IPS-20b (cell line): ENCODE measurements at regions not wholly inside any gene's neighbourhood (a gene's known extent, or its start where the extent isn't known, plus 50 kb on each side); places are given as distances from the start of the nearest gene placed in this dataset.

Experiments
- H3K27ac ChIP-seq: one replicate; pipeline ENCODE4 v1.5.1; 2013; ENCODE audit warnings: low read length
- H3K27me3 ChIP-seq: 2 replicates; pipeline ENCODE4 v1.6.1; 2013; ENCODE audit warnings: mild to moderate bottlenecking, low read length, inconsistent platforms; ENCODE audit not compliant: insufficient read depth
- H3K36me3 ChIP-seq: 2 replicates; pipeline ENCODE4 v1.6.1; 2013; ENCODE audit warnings: low read depth, mild to moderate bottlenecking, inconsistent platforms, low read length, moderate library complexity; ENCODE audit not compliant: insufficient read depth
- H3K4me1 ChIP-seq: 2 replicates; pipeline ENCODE4 v1.6.1; 2013; ENCODE audit warnings: mild to moderate bottlenecking, control low read depth, inconsistent platforms, low read length, moderate library complexity; ENCODE audit not compliant: insufficient read depth
- H3K4me3 ChIP-seq: 2 replicates; pipeline ENCODE4 v1.5.1; 2013; ENCODE audit warnings: mild to moderate bottlenecking, low read length, inconsistent platforms
- H3K9ac ChIP-seq: 2 replicates; pipeline ENCODE4 v1.6.1; 2013; ENCODE audit warnings: low read depth, mild to moderate bottlenecking, inconsistent platforms, low read length, moderate library complexity
- H3K9me3 ChIP-seq: 2 replicates; pipeline ENCODE4 v1.6.1; 2013; ENCODE audit warnings: mild to moderate bottlenecking, low read depth, low read length, inconsistent platforms; ENCODE audit not compliant: insufficient read depth

GRCh38 chr14:104253223-104253822 is 114.9 kb downstream of the KIF26A start:
- Histone ChIP-seq H3K36me3 (no peaks in the 10 kb centered on the region), H3K9ac (no peak overlapping the region), H3K4me1 (no peaks in the 10 kb centered on the region), H3K27ac (no peak overlapping the region), H3K27me3 (no peaks in the 10 kb centered on the region), H3K4me3 (no peak overlapping the region), H3K9me3 (no peaks in the 10 kb centered on the region)

GRCh38 chr14:104253901-104254353 is 115.5 kb downstream of the KIF26A start:
- Histone ChIP-seq H3K36me3 (no peaks in the 10 kb centered on the region), H3K9me3 (no peaks in the 10 kb centered on the region), H3K4me3 (no peak overlapping the region), H3K27me3 (no peaks in the 10 kb centered on the region), H3K4me1 (no peaks in the 10 kb centered on the region), H3K27ac (no peak overlapping the region), H3K9ac (no peak overlapping the region)

GRCh38 chr14:104254735-104255400 is 116.5 kb downstream of the KIF26A start:
- Histone ChIP-seq H3K9me3 (no peaks in the 10 kb centered on the region), H3K9ac (no peak overlapping the region), H3K27ac (no peak overlapping the region), H3K4me1 (no peaks in the 10 kb centered on the region), H3K4me3 (no peak overlapping the region), H3K27me3 (no peaks in the 10 kb centered on the region), H3K36me3 (no peaks in the 10 kb centered on the region)

DNA sequence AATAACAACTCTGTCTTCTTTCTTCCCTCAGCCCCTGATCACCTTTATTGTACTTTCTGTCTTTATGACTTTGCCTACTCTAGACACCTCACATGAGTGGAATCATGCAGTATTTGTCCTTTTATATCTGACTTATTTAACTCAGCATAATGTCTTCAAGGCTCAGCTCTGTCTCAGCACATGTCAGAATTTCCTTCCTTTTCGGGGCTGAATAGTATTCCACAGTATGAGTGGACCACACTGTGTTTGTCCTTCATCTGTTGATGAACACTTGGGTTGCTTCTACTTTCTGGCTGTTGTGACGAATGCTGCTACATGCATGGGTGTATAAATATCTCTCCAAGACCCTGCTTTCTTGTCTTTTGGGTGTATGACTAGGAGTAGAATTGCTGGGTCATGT is 117.6 kb downstream of the KIF26A start:
- no peak overlapping the region for H3K9ac ChIP-seq
- no peak overlapping the region for H3K27ac ChIP-seq
- no peak overlapping the region for H3K4me3 ChIP-seq
- no peaks in the 10 kb centered on the region; the same call in 1 of the 2 replicates for H3K9me3 ChIP-seq
- no peaks in the 10 kb centered on the region for H3K36me3 ChIP-seq
- no peaks in the 10 kb centered on the region for H3K4me1 ChIP-seq
- no peaks in the 10 kb centered on the region for H3K27me3 ChIP-seq

GRCh38 chr14:104262515-104263514 is 124.4 kb downstream of the KIF26A start:
- Histone ChIP-seq H3K27me3 (no peaks in the 10 kb centered on the region), H3K27ac (no peak overlapping the region), H3K9me3 (peaks cover 5% of the 10 kb centered on the region; the same call in 1 of the 2 replicates), H3K36me3 (no peaks in the 10 kb centered on the region), H3K4me3 (no peak overlapping the region), H3K9ac (no peak overlapping the region), H3K4me1 (no peaks in the 10 kb centered on the region)

DNA sequence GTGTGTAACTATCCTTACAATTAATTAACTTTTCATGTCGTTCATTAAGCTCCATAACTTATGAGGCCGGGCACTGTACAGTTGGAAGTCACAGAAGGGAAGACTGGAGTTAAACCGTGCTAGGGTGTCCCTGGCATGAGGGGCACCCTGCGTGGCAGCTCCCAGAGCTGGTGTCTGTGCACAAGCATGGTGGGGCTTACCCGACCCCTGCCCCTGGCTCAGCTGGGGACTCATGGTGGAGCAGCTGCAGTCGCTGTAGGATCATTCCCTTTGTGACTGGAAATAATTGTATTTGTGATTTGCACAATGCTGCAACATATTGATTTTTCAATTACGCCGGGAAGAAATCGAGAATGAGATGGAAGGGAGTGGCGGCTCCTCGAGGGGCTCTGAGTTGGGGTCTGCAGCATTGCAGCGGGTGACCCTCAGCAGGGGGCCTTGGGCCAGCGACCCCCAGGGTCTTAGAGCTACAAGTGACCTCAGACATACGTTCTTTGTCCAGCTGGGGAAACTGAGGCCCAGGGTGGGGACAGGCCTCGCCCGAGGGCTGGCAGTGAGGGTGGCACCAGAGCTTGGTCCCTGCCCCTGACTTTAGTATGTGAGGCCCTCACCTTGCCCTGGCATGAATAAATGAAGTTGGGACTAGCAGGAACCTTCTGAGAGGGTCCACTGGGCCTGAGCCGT is 125.4 kb downstream of the KIF26A start:
- H3K4me3 ChIP-seq = no peak overlapping the region
- no peaks in the 10 kb centered on the region for H3K4me1 ChIP-seq
- H3K9me3 ChIP-seq = peaks cover 5% of the 10 kb centered on the region; the same call in 1 of the 2 replicates
- no peaks in the 10 kb centered on the region for H3K36me3 ChIP-seq
- H3K9ac ChIP-seq = no peak overlapping the region
- no peak overlapping the region for H3K27ac ChIP-seq
- no peaks in the 10 kb centered on the region for H3K27me3 ChIP-seq

DNA sequence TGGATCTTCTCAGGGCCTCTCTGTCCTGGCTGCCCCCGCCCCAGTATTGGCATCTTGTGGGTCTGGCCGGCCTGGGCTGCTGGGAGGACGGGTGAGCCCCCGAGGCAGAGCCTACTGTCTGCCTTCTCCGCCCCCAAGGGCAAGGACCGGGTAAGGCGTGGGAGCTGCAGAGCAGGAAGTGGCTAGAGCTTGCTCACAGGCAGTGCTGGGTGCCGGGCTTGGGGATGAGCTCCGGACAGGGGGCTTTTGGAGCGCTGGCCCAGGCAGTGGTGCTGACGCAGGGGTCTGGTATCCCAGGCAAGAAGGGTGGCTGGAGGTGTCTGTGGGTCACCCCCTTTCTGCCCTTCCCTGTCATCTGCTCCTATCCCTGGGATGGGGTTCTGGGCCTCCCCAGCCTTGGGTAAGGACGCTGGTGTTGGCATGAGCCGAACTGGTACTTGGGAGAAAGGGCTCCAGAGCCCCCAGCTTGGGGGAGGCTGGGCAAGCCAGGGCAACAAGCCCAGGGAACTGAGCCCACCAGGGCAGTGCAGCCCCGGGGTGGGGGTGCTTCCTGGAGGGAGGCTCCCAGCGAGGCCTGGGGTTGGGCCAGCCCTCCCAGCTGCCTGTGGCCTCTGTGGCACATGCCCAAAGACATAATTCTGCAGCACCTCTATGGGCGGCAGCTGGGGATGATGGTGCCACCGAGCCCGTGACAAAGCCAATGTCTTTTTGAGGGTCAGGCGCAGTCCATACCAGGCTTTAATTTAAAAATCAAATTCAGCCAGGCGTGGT is 126.3 kb downstream of the KIF26A start:
- no peak overlapping the region for H3K9ac ChIP-seq
- H3K9me3 ChIP-seq = peaks cover 5% of the 10 kb centered on the region; the same call in 1 of the 2 replicates
- H3K4me3 ChIP-seq = no peak overlapping the region
- no peaks in the 10 kb centered on the region for H3K36me3 ChIP-seq
- no peak overlapping the region for H3K27ac ChIP-seq
- H3K4me1 ChIP-seq = no peaks in the 10 kb centered on the region
- no peaks in the 10 kb centered on the region for H3K27me3 ChIP-seq

GRCh38 chr14:104265918-104266630 is 127.7 kb downstream of the KIF26A start:
- Histone ChIP-seq H3K36me3 (no peaks in the 10 kb centered on the region), H3K9me3 (peaks cover 5% of the 10 kb centered on the region; the same call in 1 of the 2 replicates), H3K27me3 (no peaks in the 10 kb centered on the region), H3K9ac (no peak overlapping the region), H3K4me3 (no peak overlapping the region), H3K27ac (no peak overlapping the region), H3K4me1 (no peaks in the 10 kb centered on the region)

DNA sequence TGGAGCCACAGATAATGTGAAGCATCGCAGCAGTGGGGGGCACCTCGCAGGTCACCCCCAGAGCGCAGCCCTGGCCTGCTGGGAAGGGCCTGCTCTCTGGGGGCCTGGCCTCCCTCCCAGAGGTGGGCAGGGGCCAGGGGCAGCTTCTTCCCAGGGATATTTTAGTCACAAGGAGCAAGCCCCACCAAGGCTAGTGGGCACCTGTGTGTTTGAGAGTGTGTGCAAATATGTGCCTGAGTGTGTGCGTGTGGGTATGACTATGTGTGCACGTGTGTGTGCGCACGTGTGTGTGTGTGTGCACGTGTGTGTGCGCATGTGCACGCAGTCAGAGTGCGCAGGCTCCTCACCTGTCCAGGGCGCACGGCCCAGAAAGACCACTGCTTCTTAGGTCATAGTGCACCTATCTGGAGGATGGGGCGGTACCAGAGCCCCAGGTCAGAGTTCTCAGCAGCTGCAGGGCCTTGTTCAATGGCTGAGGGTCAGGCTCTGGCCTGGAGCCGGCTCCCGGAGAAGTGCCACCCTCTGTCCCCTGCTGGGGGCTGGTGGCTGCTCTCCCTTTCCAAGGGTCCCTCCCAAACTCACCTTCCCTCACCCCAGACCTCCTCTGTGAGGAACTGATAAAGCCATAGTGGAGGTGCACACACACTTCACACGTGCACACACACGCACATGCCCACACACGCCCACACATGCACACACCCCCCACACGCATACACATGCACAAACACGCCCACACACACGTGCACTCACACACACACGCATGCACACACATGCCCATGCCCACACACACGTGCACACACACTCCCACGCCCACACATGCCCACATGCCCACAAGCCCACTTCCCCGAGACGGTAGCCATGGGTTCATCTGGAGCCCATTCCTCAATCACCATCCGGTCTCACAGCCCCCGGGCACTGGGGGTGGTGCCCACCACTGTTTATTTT is 128.5 kb downstream of the KIF26A start:
- H3K9me3 ChIP-seq = no peaks in the 10 kb centered on the region
- no peak overlapping the region for H3K27ac ChIP-seq
- no peaks in the 10 kb centered on the region for H3K27me3 ChIP-seq
- no peak overlapping the region for H3K9ac ChIP-seq
- no peak overlapping the region for H3K4me3 ChIP-seq
- H3K4me1 ChIP-seq = no peaks in the 10 kb centered on the region
- no peaks in the 10 kb centered on the region for H3K36me3 ChIP-seq

- Histone ChIP-seq H3K36me3 (no peaks in the 10 kb centered on the region), H3K27ac (no peak overlapping the region)
Measured at GRCh38 chr14:104267895-104268294, 129.5 kb downstream of the KIF26A start.

More at GRCh38 chr14:104267895-104268294, 129.5 kb downstream of the KIF26A start:
- Histone ChIP-seq H3K27me3 (no peaks in the 10 kb centered on the region), H3K4me3 (no peak overlapping the region), H3K9ac (no peak overlapping the region), H3K4me1 (no peaks in the 10 kb centered on the region), H3K9me3 (no peaks in the 10 kb centered on the region)
